BE2C (cell line): ENCODE measurements at regions not wholly inside any gene's neighbourhood (a gene's known extent, or its start where the extent isn't known, plus 50 kb on each side); places are given as distances from the start of the nearest gene placed in this dataset.

ENCODE experiments used
- DNase-seq: peaks from one replicate; pipeline ENCODE4 v3.0.0-alpha.2; 2020
- H3K27me3 ChIP-seq: fragments of 250-450 bp; sonication (Bioruptor Pico); 2 replicates; pipeline ENCODE4 v1.5.1; 2020; ENCODE audit warnings: mild to moderate bottlenecking
- H3K36me3 ChIP-seq: fragments of 250-450 bp; sonication (Bioruptor Pico); 2 replicates; pipeline ENCODE4 v1.5.1; 2020; ENCODE audit warnings: mild to moderate bottlenecking
- H3K4me1 ChIP-seq: fragments of 250-450 bp; sonication (Bioruptor Pico); 2 replicates; pipeline ENCODE4 v1.5.1; 2020
- H3K4me3 ChIP-seq: 2 replicates; pipeline ENCODE4 v1.5.1; 2011; ENCODE audit warnings: low read depth, low read length
- H3K9me3 ChIP-seq: fragments of 250-450 bp; sonication (Bioruptor Pico); 2 replicates; pipeline ENCODE4 v1.5.1; 2020
- CTCF ChIP-seq: IDR thresholded peaks from 2 replicates; pipeline ENCODE4 v1.5.1; 2012; ENCODE audit warnings: mild to moderate bottlenecking, low read depth, low read length

DNA sequence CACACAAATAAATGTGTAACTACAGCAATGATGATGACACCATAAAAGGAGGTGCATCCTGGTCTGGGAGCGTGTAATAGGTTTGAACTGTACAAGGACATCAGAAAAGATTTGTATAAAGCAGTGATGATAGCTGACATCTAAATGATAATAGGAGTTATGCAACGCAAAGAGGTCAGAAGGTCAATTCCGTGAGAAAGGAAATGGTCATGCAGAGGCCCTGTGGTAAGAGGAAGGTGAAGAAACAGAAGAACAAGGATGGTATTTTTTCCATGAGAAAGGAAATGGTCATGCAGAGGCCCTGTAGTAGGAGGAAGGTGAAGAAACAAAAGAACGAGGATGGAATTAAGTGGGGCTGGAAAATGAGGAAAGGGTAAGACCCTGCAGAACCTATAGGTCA, 106.7 kb upstream of the TMPO start:
- Histone ChIP-seq H3K4me3 (no peak overlapping the region), H3K4me1 (no peaks in the 10 kb centered on the region), H3K9me3 (no peaks in the 10 kb centered on the region), H3K36me3 (no peaks in the 10 kb centered on the region), H3K27me3 (no peaks in the 10 kb centered on the region; the same call in 1 of the 2 replicates)
- DNase-seq: no peak
- no peak for TF ChIP-seq CTCF

- DNase-seq: no peak
- no peak for TF ChIP-seq CTCF
- H3K36me3 ChIP-seq: no peaks in the 10 kb centered on the region
- H3K27me3 ChIP-seq: no peaks in the 10 kb centered on the region; the same call in 1 of the 2 replicates
- no peaks in the 10 kb centered on the region for H3K4me1 ChIP-seq
- H3K4me3 ChIP-seq: no peak overlapping the region
- no peaks in the 10 kb centered on the region for H3K9me3 ChIP-seq
Observed at GRCh38 chr12:98409548-98409947, 105.8 kb upstream of the TMPO start.

DNA sequence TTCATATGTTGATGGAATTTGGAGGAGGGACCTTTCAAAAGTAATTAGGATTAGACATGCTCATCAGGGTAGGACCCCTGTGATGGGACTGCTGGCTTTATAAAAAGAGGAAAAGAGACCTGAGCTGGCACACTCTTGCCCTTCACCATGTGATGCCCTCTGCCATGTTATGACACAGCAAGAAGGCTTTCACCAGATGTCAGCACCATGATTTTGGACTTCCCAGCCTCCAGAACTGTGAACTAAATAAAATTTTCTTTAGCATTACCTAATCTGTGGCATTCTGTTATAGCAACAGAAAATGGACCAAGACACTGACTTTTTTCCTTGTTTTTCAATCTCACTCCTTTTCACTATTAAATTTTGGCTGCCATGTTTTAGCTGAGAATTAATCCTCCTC, 105.0 kb upstream of the TMPO start:
- TF ChIP-seq CTCF: no peak
- Histone ChIP-seq H3K9me3 (no peaks in the 10 kb centered on the region), H3K4me3 (no peak overlapping the region), H3K36me3 (no peaks in the 10 kb centered on the region), H3K27me3 (no peaks in the 10 kb centered on the region; the same call in 1 of the 2 replicates), H3K4me1 (no peaks in the 10 kb centered on the region)
- DNase-seq: no peak

DNA sequence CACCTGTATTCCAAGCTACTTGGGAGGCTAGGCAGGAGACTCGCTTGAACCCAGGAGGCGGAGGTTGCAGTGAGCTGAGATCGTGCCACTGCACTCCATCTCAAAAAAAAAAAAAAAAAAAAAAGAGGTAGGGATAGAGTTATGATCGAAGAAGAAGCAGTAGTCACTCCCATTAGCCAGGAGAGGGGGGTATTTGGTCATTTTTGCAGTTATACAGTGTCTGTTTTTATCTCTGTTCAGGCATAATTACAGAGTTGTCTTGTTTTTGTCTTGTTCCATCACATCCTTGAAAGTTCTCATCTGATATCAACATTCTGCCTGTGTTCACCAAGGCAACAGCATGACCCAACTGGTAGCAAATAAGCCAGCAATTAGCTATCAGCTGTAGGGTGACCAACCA, 98.5 kb upstream of the TMPO start:
- H3K4me3 ChIP-seq: no peak overlapping the region
- H3K27me3 ChIP-seq: peaks cover 19% of the 10 kb centered on the region; the same call in 1 of the 2 replicates
- no peaks in the 10 kb centered on the region for H3K9me3 ChIP-seq
- TF ChIP-seq CTCF: peak; percentile 26; the same call in 1 of the 2 replicates
- H3K4me1 ChIP-seq: no peaks in the 10 kb centered on the region; the same call in 1 of the 2 replicates
- H3K36me3 ChIP-seq: no peaks in the 10 kb centered on the region
- DNase-seq: no peak

DNA sequence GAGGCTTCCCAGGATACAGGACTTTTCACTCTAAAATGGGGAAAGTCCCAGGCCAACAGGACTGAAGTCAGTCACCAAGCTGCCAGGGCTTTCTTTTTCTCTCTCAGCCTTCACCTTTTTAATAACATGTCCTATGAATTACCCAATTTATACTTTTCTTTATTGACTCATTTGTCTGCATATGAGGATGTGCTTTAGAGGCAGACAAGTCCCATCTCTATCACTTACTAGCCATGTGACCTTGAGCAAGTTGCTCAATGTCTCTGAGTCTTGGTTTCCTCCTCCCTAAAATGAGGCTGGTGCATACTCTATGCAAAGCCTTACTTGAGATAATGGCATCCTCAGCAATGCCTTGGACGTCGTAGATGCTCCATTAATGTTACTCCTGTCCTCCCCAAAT, 98.1 kb upstream of the TMPO start:
- Histone ChIP-seq H3K27me3 (peaks cover 19% of the 10 kb centered on the region; the same call in 1 of the 2 replicates), H3K4me1 (no peaks in the 10 kb centered on the region; the same call in 1 of the 2 replicates), H3K4me3 (no peak overlapping the region), H3K9me3 (no peaks in the 10 kb centered on the region), H3K36me3 (no peaks in the 10 kb centered on the region)
- DNase-seq: no peak
- no peak for TF ChIP-seq CTCF

DNA sequence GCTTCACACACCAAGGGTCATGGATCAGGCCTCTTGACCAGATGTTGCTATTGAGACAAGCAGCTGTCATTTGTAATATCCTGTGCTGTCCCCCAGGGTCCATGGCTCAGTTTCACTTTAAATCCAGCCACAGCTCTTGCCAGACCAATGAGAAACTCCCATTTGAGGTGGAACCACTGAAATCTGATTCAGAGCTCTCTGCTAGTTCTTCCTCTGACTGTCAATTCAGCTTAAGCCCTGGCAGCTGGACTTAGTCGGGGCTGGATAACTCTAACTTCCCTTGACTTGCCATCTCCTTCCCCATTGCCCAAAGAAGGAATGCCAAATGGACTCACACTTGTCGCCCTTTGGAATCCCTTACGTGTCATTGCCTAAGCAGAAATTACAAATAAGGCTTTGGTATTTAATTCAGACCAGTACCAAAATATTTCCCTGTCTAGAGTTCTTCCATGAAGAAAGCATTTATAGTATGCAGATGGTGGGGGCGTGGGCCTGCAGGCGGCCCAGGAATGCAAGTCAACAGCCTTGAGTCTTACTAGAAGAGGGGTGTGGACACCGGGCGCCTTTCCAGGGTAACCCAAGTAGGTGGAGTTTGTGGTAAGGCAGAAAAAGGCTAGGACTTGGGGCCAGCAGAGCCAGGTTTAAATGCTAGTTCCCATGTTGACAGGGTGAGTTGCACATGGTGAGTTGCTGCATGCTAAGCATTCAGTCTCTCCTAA, 96.9 kb upstream of the TMPO start:
- no peak overlapping the region for H3K4me3 ChIP-seq
- H3K4me1 ChIP-seq: no peaks in the 10 kb centered on the region; the same call in 1 of the 2 replicates
- no peaks in the 10 kb centered on the region for H3K36me3 ChIP-seq
- no peaks in the 10 kb centered on the region for H3K9me3 ChIP-seq
- H3K27me3 ChIP-seq: peaks cover 19% of the 10 kb centered on the region; the same call in 1 of the 2 replicates
- DNase-seq: no peak
- no peak for TF ChIP-seq CTCF
